ENCODE measurements at regions not wholly inside any gene's neighbourhood (a gene's known extent, or its start where the extent isn't known, plus 50 kb on each side); places are given as distances from the start of the nearest gene placed in this dataset.
"Not testable (repeated sequence)": the region's sequence is repeated elsewhere in the genome, so short reads cannot be mapped to it uniquely, and the experiment has no call there.

DNA sequence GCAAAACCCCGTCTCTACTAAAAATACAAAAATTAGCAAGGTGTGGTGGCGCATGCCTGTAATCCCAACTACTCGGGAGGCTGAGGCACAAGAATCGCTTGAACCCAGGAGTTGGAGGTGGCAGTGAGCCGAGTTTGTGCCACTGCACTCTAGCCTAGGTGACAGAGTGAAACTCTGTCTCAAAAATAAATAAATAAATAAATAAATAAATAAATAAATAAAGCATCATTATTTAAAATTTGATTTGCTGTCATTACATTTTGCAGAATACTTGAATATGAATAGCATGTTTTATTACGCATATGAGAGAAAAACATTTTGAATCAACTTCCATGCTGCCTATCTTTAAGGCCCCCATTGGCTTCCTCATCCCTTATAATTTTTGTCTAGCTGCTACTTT is 53.4 kb upstream of the MED14 start:
- not testable (repeated sequence) for DNase-seq

- no peak for DNase-seq
Measured at GRCh38 chrX:40792433-40792832, 57.1 kb upstream of the MED14 start.

GRCh38 chrX:40794829-40795130 is 59.4 kb upstream of the MED14 start:
- DNase-seq: not testable (repeated sequence)

DNA sequence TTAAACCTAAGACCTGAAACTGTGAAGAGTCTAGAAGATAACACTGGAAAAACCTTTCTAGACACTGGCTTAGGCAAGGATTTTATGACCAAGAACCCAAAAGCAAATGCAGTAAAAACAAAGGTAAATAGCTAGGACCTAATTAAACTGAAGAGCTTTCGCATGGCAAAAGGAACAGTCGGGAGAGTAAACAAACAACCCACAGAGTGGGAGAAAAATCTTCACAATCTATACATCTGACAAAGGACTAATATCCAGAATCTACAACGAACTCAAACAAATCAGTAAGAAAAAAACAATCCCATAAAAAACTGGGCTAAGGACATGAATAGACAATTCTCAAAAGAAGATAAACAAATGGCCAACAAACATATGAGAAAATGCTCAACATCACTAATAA is 64.4 kb upstream of the MED14 start:
- DNase-seq: not testable (repeated sequence)

DNA sequence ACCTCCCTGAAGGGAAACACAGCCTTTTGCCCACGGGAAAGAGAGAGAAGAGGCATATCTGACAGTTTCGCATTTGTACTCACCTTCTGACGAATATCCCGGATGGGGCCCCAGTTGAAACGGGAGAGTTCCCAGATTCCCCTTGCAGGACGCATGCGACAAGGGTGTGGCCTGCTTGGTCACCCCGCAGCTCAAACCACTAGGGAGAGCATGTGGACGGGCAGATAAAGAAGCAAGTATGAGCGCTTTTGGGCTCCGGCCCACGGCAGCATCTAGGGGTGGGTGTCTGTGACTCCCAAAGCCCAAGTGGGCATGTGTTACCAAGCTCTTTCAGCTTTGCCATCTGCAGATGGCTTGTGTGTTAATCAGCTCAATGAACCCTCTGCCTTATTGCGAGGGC is 70.1 kb upstream of the MED14 start:
- DNase-seq: no peak

GRCh38 chrX:40806513-40807220 is 71.3 kb upstream of the MED14 start:
- no peak for DNase-seq

- no peak for DNase-seq
Measured at GRCh38 chrX:40807384-40807783, 72.0 kb upstream of the MED14 start.

DNA sequence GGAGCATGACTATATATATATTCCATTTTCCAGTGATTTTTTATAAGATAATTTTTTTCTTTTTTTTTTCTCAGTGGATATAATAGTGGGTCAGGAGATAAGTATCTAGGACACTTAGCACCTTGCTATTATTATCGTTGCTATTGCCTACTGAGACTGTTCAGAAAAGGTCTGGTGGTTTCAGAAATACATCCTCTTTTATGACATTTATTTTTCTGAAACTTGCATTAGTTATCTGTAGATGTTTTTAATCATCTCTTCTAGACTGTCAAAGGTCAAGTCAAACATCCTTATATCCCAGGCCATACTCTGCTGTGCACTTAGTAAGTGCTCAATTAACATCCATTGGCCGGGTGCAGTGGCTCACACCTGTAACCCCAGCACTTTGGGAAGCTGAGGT is 72.9 kb upstream of the MED14 start:
- DNase-seq: no peak

- DNase-seq: no peak
Measured at GRCh38 chrX:40809210-40809609, 73.9 kb upstream of the MED14 start.

DNA sequence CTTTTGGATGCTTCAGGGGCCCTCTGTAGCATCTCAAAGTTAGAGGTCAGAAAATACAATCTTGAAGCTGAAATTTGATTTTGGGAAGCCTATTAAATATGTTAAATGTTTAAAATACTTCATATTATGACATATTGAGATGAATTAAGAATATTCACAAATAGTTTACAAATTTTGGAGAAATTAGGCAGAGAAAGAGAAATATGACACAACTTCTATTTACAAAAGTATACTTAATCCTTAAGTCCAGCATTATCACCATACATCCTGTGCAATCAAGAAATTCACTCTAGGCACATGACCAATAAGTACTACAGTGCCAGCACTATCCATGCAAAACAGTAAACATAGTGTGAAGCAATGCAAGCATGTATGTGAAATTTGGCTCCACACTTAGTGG is 79.7 kb upstream of the MED14 start:
- DNase-seq: not testable (repeated sequence)

DNA sequence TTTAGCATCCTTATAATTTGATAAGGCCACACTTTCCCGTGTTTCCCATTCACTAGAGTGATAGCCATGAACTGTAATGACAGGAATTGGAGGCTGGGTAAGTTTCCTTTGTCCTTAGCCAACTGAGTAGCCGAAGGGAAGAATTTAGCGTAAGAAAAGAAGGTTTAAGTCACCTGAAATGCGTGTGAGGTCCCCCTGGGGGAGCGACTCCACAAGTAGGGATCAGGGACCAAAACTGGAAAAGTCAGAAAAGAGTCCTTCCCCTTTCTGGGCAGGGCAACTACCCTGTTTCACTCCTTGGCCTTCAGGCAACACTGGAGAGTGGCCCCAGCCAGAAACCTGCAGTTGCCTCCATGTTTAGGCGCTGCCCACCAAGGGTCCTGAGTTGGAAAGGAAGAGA is 81.6 kb upstream of the MED14 start:
- DNase-seq: no peak

GRCh38 chrX:40818236-40818635 is 82.9 kb upstream of the MED14 start:
- no peak for DNase-seq

GRCh38 chrX:40821780-40822179 is 86.4 kb upstream of the MED14 start:
- DNase-seq: no peak

DNA sequence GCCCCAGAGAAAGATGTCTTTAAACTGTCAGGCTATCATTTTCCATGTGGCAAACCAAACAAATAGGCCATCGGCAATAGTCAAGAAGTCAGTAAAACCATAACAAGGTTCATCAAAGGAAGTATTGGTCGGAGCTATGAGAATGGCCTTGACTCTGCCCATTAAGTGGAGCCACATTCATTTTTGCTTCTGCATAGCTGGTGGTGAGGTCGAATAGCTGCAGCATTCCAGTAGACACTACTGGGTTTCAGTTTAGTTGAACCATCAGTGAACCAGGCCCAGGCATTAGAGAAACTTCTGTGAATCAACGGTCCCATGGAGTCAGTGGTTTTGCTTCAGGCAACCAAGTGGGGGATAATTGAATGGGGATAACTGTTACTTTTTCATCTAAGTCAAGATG is 92.0 kb upstream of the MED14 start:
- DNase-seq: no peak

- no peak for DNase-seq
Measured at GRCh38 chrX:40831750-40832149, 96.4 kb upstream of the MED14 start.

- DNase-seq: no peak
Measured at GRCh38 chrX:40832723-40833122, 97.4 kb upstream of the MED14 start.

GRCh38 chrX:40834225-40834624 is 98.9 kb upstream of the MED14 start:
- no peak for DNase-seq

GRCh38 chrX:40835526-40835925 is 100.2 kb upstream of the MED14 start:
- DNase-seq: no peak

GRCh38 chrX:40843643-40844042 is 108.3 kb upstream of the MED14 start:
- DNase-seq: no peak

GRCh38 chrX:40844471-40844870 is 109.1 kb upstream of the MED14 start:
- no peak for DNase-seq

DNA sequence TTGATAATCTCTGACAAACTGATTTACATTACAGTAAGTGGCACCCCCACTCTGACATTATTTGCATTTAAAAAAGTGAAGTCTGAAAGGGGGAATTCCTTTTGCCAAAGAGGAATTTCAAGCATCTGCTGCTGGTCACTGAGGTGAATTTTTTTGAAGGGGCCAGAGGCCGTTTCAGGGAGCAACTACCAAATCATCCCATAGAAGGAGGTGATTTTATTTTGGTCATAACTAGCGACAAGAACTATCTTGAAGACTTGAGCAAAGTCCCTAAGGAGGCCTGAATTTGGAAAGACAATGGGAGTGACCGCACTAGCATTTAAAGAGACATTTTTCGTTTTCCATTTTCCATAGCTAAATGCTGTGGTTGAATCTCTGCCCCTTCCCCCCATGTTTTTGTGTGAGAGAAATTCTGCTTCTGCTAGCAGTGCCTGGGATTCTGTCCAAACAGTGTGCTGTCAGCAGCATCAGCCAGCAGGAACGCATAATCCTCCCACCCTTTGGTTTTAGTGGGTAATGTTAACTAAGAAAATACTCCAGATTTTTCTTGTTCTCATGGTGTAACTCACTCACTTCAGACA is 110.1 kb upstream of the MED14 start:
- no peak for DNase-seq

GRCh38 chrX:40849906-40850823 is 114.8 kb upstream of the MED14 start:
- DNase-seq: no peak

GRCh38 chrX:40852586-40852985 is 117.2 kb upstream of the MED14 start:
- no peak for DNase-seq

All from DMS79 (cell line).